Cardiac fibroblast (primary cell): ENCODE measurements at regions not wholly inside any gene's neighbourhood (a gene's known extent, or its start where the extent isn't known, plus 50 kb on each side); places are given as distances from the start of the nearest gene placed in this dataset.

Source experiments
- DNase-seq, 2 donors: peaks; one replicate each; pipeline versions ENCODE4 v3.0.0 to v3.0.0-alpha.2; 2010; ENCODE audit warnings: low read depth in 2 of 2
- H3K4me3 ChIP-seq, 2 donors: replicated peaks in 1 of 2; 1 replicate in 1 of 2; 2 replicates in 1 of 2; pipeline ENCODE4 v1.5.1; 2011; ENCODE audit warnings: low read depth in 2 of 2, low read length in 2 of 2, mild to moderate bottlenecking in 2 of 2, moderate library complexity in 1 of 2
- CTCF ChIP-seq: IDR thresholded peaks from one replicate; pipeline ENCODE4 v1.5.1; 2011; ENCODE audit warnings: low read depth, mild to moderate bottlenecking, low read length, inconsistent platforms

GRCh38 chr4:138765442-138765841, 250.1 kb upstream of the NOCT start:
- DNase-seq: no peak
- TF ChIP-seq CTCF: no peak

GRCh38 chr4:138761638-138762220, 253.9 kb upstream of the NOCT start:
- DNase-seq: no peak
- no peak overlapping the region for H3K4me3 ChIP-seq
- no peak for TF ChIP-seq CTCF

More at GRCh38 chr4:138765442-138765841, 250.1 kb upstream of the NOCT start:
- H3K4me3 ChIP-seq: no peak overlapping the region

GRCh38 chr4:138759554-138759902, 256.1 kb upstream of the NOCT start:
- DNase-seq: no peak
- no peak overlapping the region for H3K4me3 ChIP-seq
- TF ChIP-seq CTCF: no peak

GRCh38 chr4:138758876-138759553, 256.6 kb upstream of the NOCT start:
- no peak for DNase-seq
- no peak overlapping the region for H3K4me3 ChIP-seq
- TF ChIP-seq CTCF: no peak

- no peak for DNase-seq
- H3K4me3 ChIP-seq: no peak overlapping the region
- no peak for TF ChIP-seq CTCF
Observed at GRCh38 chr4:138758196-138758595, 257.4 kb upstream of the NOCT start.

- H3K4me3 ChIP-seq: no peak overlapping the region
- TF ChIP-seq CTCF: no peak
- no peak for DNase-seq
Observed at GRCh38 chr4:138757432-138757831, 258.1 kb upstream of the NOCT start.

- no peak overlapping the region for H3K4me3 ChIP-seq
- TF ChIP-seq CTCF: no peak
- DNase-seq: no peak
Observed at GRCh38 chr4:138756519-138756918, 259.1 kb upstream of the NOCT start.
